ENCODE measurements at regions not wholly inside any gene's neighbourhood (a gene's known extent, or its start where the extent isn't known, plus 50 kb on each side); places are given as distances from the start of the nearest gene placed in this dataset.

- DNase-seq (ENCODE audit: extremely low read depth, low read depth): no peak
- no peak for TF ChIP-seq CTCF (IDR thresholded peaks at IDR 0.05; ENCODE audit: low read depth, low read length)
Measured at GRCh38 chr22:48279461-48279756, 1517.0 kb downstream of the TBC1D22A start.

DNA sequence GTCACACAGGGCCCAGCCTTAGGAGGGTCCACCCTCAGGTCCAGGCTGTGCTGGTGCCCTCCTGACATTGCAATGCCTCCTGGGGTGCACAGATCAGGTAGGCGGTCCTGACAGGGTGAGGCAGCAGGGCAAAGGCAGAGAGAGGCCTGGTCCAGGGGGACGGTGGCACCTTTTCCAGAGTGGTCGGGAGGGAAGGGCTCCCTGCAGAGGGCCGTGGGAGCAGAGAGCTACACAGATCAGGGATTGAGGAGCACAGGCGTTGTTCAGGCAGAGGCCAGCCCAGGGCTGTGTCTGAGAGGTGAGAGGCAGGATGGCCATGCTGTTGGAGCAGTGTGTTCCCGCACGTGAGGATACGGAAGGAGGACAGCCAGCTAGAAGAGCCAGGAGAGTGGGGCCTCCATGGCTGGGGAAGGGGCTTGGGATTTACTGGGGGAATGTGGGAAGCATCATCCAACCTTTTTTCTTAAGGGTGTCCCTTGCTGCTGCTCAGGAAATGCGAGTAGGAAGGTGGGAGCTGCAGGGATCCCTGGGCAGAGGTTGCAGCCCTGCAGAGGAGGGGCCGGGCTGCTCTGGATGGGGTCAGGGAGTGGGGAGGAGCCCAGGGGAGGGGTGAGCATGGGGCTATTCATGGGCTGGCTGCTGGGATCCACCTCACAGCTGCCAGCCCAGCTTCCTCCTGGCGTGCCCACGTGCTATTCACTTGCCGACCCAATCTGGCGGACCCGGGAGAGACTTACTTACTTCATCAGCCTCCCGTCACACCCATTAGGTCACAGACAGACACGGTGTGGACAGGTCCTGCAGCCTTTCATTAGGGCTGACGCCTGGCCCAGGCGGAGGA is 1516.4 kb downstream of the TBC1D22A start:
- TF ChIP-seq CTCF (IDR thresholded peaks at IDR 0.05; ENCODE audit: low read depth, low read length): no peak
- DNase-seq (ENCODE audit: extremely low read depth, low read depth): no peak

GRCh38 chr22:48277868-48278581 is 1515.6 kb downstream of the TBC1D22A start:
- TF ChIP-seq CTCF (IDR thresholded peaks at IDR 0.05; ENCODE audit: low read depth, low read length): no peak
- no peak for DNase-seq (ENCODE audit: extremely low read depth, low read depth)

DNA sequence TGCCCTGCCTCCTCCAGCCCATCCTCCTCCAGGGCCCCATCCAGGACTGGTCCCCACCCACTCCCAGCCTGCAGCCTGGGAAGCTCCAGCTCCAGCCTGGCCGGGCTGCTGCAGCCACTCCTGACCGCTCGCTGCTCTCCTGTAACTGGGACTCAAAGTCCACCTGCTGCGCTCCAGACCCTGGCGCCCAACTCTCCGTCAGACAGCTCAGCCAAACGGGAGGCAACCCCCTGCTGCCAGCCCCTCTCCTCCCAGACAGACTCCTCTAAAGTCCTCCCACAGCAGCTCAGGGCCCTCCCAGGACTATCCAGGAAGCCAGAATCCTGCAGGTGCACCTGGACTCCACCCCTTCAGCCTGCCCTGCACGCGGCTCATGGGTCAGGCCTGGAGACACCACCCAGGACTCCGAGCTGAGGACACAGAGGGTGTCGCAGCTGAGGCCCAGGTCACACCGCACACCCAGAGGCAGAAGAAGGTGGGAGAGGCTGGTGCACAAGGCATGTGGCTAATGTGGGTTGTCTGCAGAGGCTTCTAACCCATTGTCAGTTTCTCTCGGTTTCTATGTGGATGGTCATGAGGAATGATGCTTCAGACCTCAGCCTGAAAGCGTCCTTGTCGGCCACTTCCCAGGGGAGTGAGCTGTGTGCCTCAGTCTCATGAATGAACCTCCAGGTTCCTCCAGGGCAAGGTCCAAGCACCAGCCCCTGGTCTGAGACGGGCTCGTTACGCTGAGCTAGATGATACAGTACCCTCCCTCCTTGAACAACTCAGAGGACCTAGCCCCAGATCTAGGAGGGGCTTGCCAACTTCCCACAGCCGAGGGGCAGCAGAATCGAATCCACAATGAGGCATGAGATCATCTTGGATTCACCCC is 1514.8 kb downstream of the TBC1D22A start:
- no peak for TF ChIP-seq CTCF (IDR thresholded peaks at IDR 0.05; ENCODE audit: low read depth, low read length)
- DNase-seq (ENCODE audit: extremely low read depth, low read depth): no peak

GRCh38 chr22:48275412-48275811 is 1513.0 kb downstream of the TBC1D22A start:
- TF ChIP-seq CTCF (IDR thresholded peaks at IDR 0.05; ENCODE audit: low read depth, low read length): no peak
- no peak for DNase-seq (ENCODE audit: extremely low read depth, low read depth)

- no peak for DNase-seq (ENCODE audit: extremely low read depth, low read depth)
- TF ChIP-seq CTCF (IDR thresholded peaks at IDR 0.05; ENCODE audit: low read depth, low read length): no peak
Measured at GRCh38 chr22:48270731-48271130, 1508.3 kb downstream of the TBC1D22A start.
